ENCODE measurements at regions not wholly inside any gene's neighbourhood (a gene's known extent, or its start where the extent isn't known, plus 50 kb on each side); places are given as distances from the start of the nearest gene placed in this dataset.

GRCh38 chr4:57370691-57371090 lies 260.5 kb upstream of the IGFBP7 start:
- no TSS peak for BruUV-seq (replicated peaks)
- no peak for DNase-seq (ENCODE audit: low read depth, low spot score)

GRCh38 chr4:57369446-57369845 lies 259.3 kb upstream of the IGFBP7 start:
- ChIA-PET POLR2A (no interaction called here), CTCF (no interaction called here)
- in situ Hi-C loops (cut with HindIII; ENCODE audit: low pct_unique_long_range_greater_than_20kb, low sequenced_read_pairs) (no loop called here), intact Hi-C loops (cut with micrococcal nuclease; ENCODE audit: unreplicated experiment) (no loop called here)
- no peak overlapping the region for H3K4me3 ChIP-seq (ENCODE audit: low read depth in 2 of 2, low read length in 2 of 2)
- ATAC-seq (no peak), DNase-seq (ENCODE audit: low read depth, low spot score) (no peak)
- H3K27ac ChIP-seq (ENCODE audit: low read length) = no peak overlapping the region
- no peaks in the 10 kb centered on the region for H3K9me3 ChIP-seq (ENCODE audit: control insufficient read depth, insufficient read depth, low read depth, low read length)
- no peaks in the 10 kb centered on the region for H3K27me3 ChIP-seq (ENCODE audit: control insufficient read depth, insufficient read depth, low read length)
- H3K4me1 ChIP-seq (ENCODE audit: control insufficient read depth, insufficient read depth, low read length) = no peaks in the 10 kb centered on the region
- no TSS peak for BruUV-seq (replicated peaks)
- TF ChIP-seq CTCF (IDR thresholded peaks at IDR 0.05) = no peak
- H3K36me3 ChIP-seq (ENCODE audit: control insufficient read depth, insufficient read depth, low read length) = no peaks in the 10 kb centered on the region

More at GRCh38 chr4:57370691-57371090, 260.5 kb upstream of the IGFBP7 start:
- no peaks in the 10 kb centered on the region for H3K9me3 ChIP-seq (ENCODE audit: control insufficient read depth, insufficient read depth, low read depth, low read length)
- ChIA-PET CTCF (no interaction called here), POLR2A (no interaction called here)
- intact Hi-C loops (cut with micrococcal nuclease; ENCODE audit: unreplicated experiment) (no loop called here), in situ Hi-C loops (cut with HindIII; ENCODE audit: low pct_unique_long_range_greater_than_20kb, low sequenced_read_pairs) (no loop called here)
- no peaks in the 10 kb centered on the region for H3K36me3 ChIP-seq (ENCODE audit: control insufficient read depth, insufficient read depth, low read length)
- H3K27ac ChIP-seq (ENCODE audit: low read length) = no peak overlapping the region
- H3K4me1 ChIP-seq (ENCODE audit: control insufficient read depth, insufficient read depth, low read length) = no peaks in the 10 kb centered on the region
- no peak for ATAC-seq
- H3K4me3 ChIP-seq (ENCODE audit: low read depth in 2 of 2, low read length in 2 of 2) = no peak overlapping the region
- no peaks in the 10 kb centered on the region for H3K27me3 ChIP-seq (ENCODE audit: control insufficient read depth, insufficient read depth, low read length)
- TF ChIP-seq CTCF (IDR thresholded peaks at IDR 0.05) = no peak
- no peak for TF ChIP-seq TCF7L2 (IDR thresholded peaks at IDR 0.05; ENCODE audit: low read depth, low read length)

- intact Hi-C loops (cut with micrococcal nuclease; ENCODE audit: unreplicated experiment) = no loop called here
- H3K4me1 ChIP-seq (ENCODE audit: control insufficient read depth, insufficient read depth, low read length) = no peaks in the 10 kb centered on the region
- no peaks in the 10 kb centered on the region for H3K36me3 ChIP-seq (ENCODE audit: control insufficient read depth, insufficient read depth, low read length)
- no peak overlapping the region for H3K4me3 ChIP-seq (ENCODE audit: low read depth in 2 of 2, low read length in 2 of 2)
- ATAC-seq (no peak), DNase-seq (ENCODE audit: low read depth, low spot score) (no peak)
- ChIA-PET CTCF (no interaction called here), POLR2A (no interaction called here)
- no TSS peak for BruUV-seq (replicated peaks)
- in situ Hi-C loops (cut with HindIII; ENCODE audit: low pct_unique_long_range_greater_than_20kb, low sequenced_read_pairs) = no loop called here
- no peaks in the 10 kb centered on the region for H3K27me3 ChIP-seq (ENCODE audit: control insufficient read depth, insufficient read depth, low read length)
- TF ChIP-seq TCF7L2 (IDR thresholded peaks at IDR 0.05; ENCODE audit: low read depth, low read length) = no peak
- H3K27ac ChIP-seq (ENCODE audit: low read length) = no peak overlapping the region
- no peaks in the 10 kb centered on the region for H3K9me3 ChIP-seq (ENCODE audit: control insufficient read depth, insufficient read depth, low read depth, low read length)
Measured at GRCh38 chr4:57364255-57364654, 254.1 kb upstream of the IGFBP7 start.

- ChIA-PET POLR2A (no interaction called here), CTCF (no interaction called here)
- TF ChIP-seq POLR2AphosphoS5 (IDR thresholded peaks at IDR 0.05; ENCODE audit: low read depth, low read length) (no peak), REST (IDR thresholded peaks at IDR 0.05; ENCODE audit: insufficient read depth in 1 of 2, low read depth in 2 of 2, low read length in 1 of 2) (no peak), TCF7L2 (IDR thresholded peaks at IDR 0.05; ENCODE audit: low read depth, low read length) (no peak), SIN3A (IDR thresholded peaks at IDR 0.05; ENCODE audit: borderline replicate concordance, insufficient read depth, low read depth, low read length) (no peak), CTCF (IDR thresholded peaks at IDR 0.05) (no peak)
- no peaks in the 10 kb centered on the region for H3K27me3 ChIP-seq (ENCODE audit: control insufficient read depth, insufficient read depth, low read length)
- no peak overlapping the region for H3K4me3 ChIP-seq (ENCODE audit: low read depth in 2 of 2, low read length in 2 of 2)
- ATAC-seq (no peak), DNase-seq (ENCODE audit: low read depth, low spot score) (no peak)
- in situ Hi-C loops (cut with HindIII; ENCODE audit: low pct_unique_long_range_greater_than_20kb, low sequenced_read_pairs) = no loop called here
- no peaks in the 10 kb centered on the region for H3K36me3 ChIP-seq (ENCODE audit: control insufficient read depth, insufficient read depth, low read length)
- H3K9me3 ChIP-seq (ENCODE audit: control insufficient read depth, insufficient read depth, low read depth, low read length) = no peaks in the 10 kb centered on the region
- no TSS peak for BruUV-seq (replicated peaks)
- intact Hi-C loops (cut with micrococcal nuclease; ENCODE audit: unreplicated experiment) = no loop called here
- H3K4me1 ChIP-seq (ENCODE audit: control insufficient read depth, insufficient read depth, low read length) = no peaks in the 10 kb centered on the region
- H3K27ac ChIP-seq (ENCODE audit: low read length) = no peak overlapping the region
Measured at GRCh38 chr4:57363346-57363745, 253.2 kb upstream of the IGFBP7 start.
